ENCODE measurements at regions not wholly inside any gene's neighbourhood (a gene's known extent, or its start where the extent isn't known, plus 50 kb on each side); places are given as distances from the start of the nearest gene placed in this dataset.

- ATAC-seq, result no peak
- no peak for DNase-seq
- no peaks in the 10 kb centered on the region for H3K9me3 ChIP-seq
- H3K27me3 ChIP-seq (ENCODE audit: low read depth), result no peaks in the 10 kb centered on the region
- no peaks in the 10 kb centered on the region for H3K4me1 ChIP-seq
- H3K27ac ChIP-seq, result no peak overlapping the region
- no peaks in the 10 kb centered on the region for H3K36me3 ChIP-seq
- TF ChIP-seq CTCF (IDR thresholded peaks at IDR 0.05), result no peak
- intact Hi-C loops (cut with DNase I), result no loop called here
- no peak overlapping the region for H3K4me3 ChIP-seq
Observed at GRCh38 chrX:111020283-111020682, 75.7 kb upstream of the PAK3 start.

- intact Hi-C loops (cut with DNase I), result no loop called here
- H3K9me3 ChIP-seq, result no peaks in the 10 kb centered on the region
- no peak for TF ChIP-seq CTCF (IDR thresholded peaks at IDR 0.05)
- no peak overlapping the region for H3K4me3 ChIP-seq
- H3K27me3 ChIP-seq (ENCODE audit: low read depth), result no peaks in the 10 kb centered on the region
- DNase-seq (no peak), ATAC-seq (no peak)
- H3K27ac ChIP-seq, result no peak overlapping the region
- no peaks in the 10 kb centered on the region for H3K4me1 ChIP-seq
- H3K36me3 ChIP-seq, result no peaks in the 10 kb centered on the region
Observed at GRCh38 chrX:111013778-111014455, 82.1 kb upstream of the PAK3 start.

- ATAC-seq (no peak), DNase-seq (no peak)
- Histone ChIP-seq H3K4me3 (no peak overlapping the region), H3K27ac (no peak overlapping the region), H3K9me3 (no peaks in the 10 kb centered on the region), H3K27me3 (ENCODE audit: low read depth) (no peaks in the 10 kb centered on the region), H3K36me3 (no peaks in the 10 kb centered on the region), H3K4me1 (no peaks in the 10 kb centered on the region)
- no peak for TF ChIP-seq CTCF (IDR thresholded peaks at IDR 0.05)
- intact Hi-C loops (cut with DNase I), result no loop called here
Observed at GRCh38 chrX:111010111-111010510, 85.9 kb upstream of the PAK3 start.

- no peak for ATAC-seq
- Histone ChIP-seq H3K27ac (no peak overlapping the region), H3K27me3 (ENCODE audit: low read depth) (no peaks in the 10 kb centered on the region), H3K9me3 (no peaks in the 10 kb centered on the region), H3K4me1 (no peaks in the 10 kb centered on the region), H3K4me3 (no peak overlapping the region), H3K36me3 (no peaks in the 10 kb centered on the region)
- DNase-seq, result no peak
- intact Hi-C loops (cut with DNase I), result no loop called here
- no peak for TF ChIP-seq CTCF (IDR thresholded peaks at IDR 0.05)
Observed at GRCh38 chrX:111009256-111009655, 86.7 kb upstream of the PAK3 start.

GRCh38 chrX:111008126-111008525 is 87.9 kb upstream of the PAK3 start:
- intact Hi-C loops (cut with DNase I), result no loop called here
- Histone ChIP-seq H3K4me3 (no peak overlapping the region), H3K36me3 (no peaks in the 10 kb centered on the region), H3K4me1 (no peaks in the 10 kb centered on the region), H3K27ac (no peak overlapping the region), H3K9me3 (no peaks in the 10 kb centered on the region), H3K27me3 (ENCODE audit: low read depth) (no peaks in the 10 kb centered on the region)
- ATAC-seq, result no peak
- no peak for TF ChIP-seq CTCF (IDR thresholded peaks at IDR 0.05)
- DNase-seq, result no peak
